Transverse colon (tissue), 4 donors: ENCODE measurements at regions not wholly inside any gene's neighbourhood (a gene's known extent, or its start where the extent isn't known, plus 50 kb on each side); places are given as distances from the start of the nearest gene placed in this dataset.

Experiments used
- EP300 ChIP-seq: sonication (generic); formaldehyde crosslinking; IDR thresholded peaks from one replicate; pipeline ENCODE4 v1.6.1; 2017; ENCODE audit warnings: antibody characterized with exemption, low read depth
- POLR2A ChIP-seq: fragments of 450-650 bp; IDR thresholded peaks from one replicate; pipeline ENCODE4 v1.6.1; 2016; ENCODE audit warnings: antibody characterized with exemption, mild to moderate bottlenecking, moderate library complexity
- POLR2AphosphoS5 ChIP-seq, 3 donors: sonication (generic); formaldehyde crosslinking; IDR thresholded peaks; one replicate each; pipeline ENCODE4 v1.6.1; 2016; ENCODE audit warnings: antibody characterized with exemption in 3 of 3
- TF ChIP-seq, protein P1 (sequence below), 5 experiments: fragments of 200-600 bp in 3 of 5; fragments of 450-650 bp in 2 of 5; sonication (generic) in 3 of 5; IDR thresholded peaks; 1 replicate in 2 of 5; 2 replicates in 3 of 5; pipeline ENCODE4 v1.5.1; 2016 to 2017; ENCODE audit warnings: antibody characterized with exemption in 5 of 5, inconsistent platforms in 3 of 5, mild to moderate bottlenecking in 2 of 5, moderate library complexity in 1 of 5

DNA sequence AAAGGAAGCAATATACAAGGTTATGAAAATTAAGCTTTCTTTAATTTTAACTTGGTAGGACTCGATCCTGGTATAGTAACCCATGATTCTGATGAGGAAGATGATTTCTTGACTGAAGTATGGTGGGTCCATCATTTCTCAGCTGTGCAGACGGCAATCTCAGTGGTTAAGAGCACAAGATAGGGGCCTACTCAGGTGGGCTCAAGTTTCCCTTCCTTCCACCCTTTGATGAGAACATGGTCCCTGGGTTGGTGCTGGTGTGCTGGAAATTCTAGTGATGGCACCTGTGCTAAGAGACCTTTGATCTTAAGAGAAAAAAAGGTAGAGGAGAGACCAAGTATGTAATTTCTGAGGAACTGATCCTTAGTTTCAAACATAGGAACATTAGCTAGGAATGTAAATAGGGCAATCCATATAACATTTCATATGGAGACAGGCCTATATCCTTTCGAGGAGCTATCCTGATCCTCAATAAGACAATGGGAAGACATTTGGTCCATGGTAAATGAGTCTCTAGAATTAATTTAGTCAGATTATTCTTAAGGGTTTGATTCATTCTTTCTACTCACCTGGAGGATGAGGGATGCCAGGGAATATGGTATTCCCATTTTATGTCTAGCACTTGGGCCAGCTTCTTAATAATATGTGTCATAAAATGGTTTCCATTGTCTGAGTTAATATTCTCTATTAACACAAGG is 104.5 kb upstream of the NECTIN3 start:
- TF ChIP-seq, protein P1, sequence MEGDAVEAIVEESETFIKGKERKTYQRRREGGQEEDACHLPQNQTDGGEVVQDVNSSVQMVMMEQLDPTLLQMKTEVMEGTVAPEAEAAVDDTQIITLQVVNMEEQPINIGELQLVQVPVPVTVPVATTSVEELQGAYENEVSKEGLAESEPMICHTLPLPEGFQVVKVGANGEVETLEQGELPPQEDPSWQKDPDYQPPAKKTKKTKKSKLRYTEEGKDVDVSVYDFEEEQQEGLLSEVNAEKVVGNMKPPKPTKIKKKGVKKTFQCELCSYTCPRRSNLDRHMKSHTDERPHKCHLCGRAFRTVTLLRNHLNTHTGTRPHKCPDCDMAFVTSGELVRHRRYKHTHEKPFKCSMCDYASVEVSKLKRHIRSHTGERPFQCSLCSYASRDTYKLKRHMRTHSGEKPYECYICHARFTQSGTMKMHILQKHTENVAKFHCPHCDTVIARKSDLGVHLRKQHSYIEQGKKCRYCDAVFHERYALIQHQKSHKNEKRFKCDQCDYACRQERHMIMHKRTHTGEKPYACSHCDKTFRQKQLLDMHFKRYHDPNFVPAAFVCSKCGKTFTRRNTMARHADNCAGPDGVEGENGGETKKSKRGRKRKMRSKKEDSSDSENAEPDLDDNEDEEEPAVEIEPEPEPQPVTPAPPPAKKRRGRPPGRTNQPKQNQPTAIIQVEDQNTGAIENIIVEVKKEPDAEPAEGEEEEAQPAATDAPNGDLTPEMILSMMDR (IDR thresholded peaks at IDR 0.05): no peak
- TF ChIP-seq POLR2A: no peak
- TF ChIP-seq POLR2AphosphoS5 (IDR thresholded peaks at IDR 0.05): no peak
- no peak for TF ChIP-seq EP300
